HCT116 (cell line): ENCODE measurements at regions not wholly inside any gene's neighbourhood (a gene's known extent, or its start where the extent isn't known, plus 50 kb on each side); places are given as distances from the start of the nearest gene placed in this dataset.

ENCODE experiments used
- ATF3 ChIP-seq: IDR thresholded peaks from 2 replicates; pipeline ENCODE4 v1.6.1; 2012
- CTCF ChIP-seq, 3 experiments: fragments of 200-600 bp in 1 of 3; sonication (generic) in 1 of 3; IDR thresholded peaks in 2 of 3; conservative IDR thresholded peaks in 1 of 3; 2 replicates each; pipeline ENCODE4 v1.5.1; 2012 to 2017; ENCODE audit warnings: low read depth in 2 of 3, low read length in 2 of 3, antibody characterized with exemption in 1 of 3, borderline replicate concordance in 1 of 3, control low read depth in 1 of 3, mild to moderate bottlenecking in 1 of 3, mixed read lengths in 1 of 3, mixed run types in 1 of 3, moderate library complexity in 1 of 3; ENCODE audit not compliant: insufficient read depth in 1 of 3
- EZH2 ChIP-seq: fragments of 200-600 bp; sonication (generic); IDR thresholded peaks from 2 replicates; pipeline ENCODE4 v1.6.1; 2017; ENCODE audit warnings: antibody characterized with exemption, mixed run types
- EZH2phosphoT487 ChIP-seq: fragments of 200-600 bp; IDR thresholded peaks from 2 replicates; pipeline ENCODE4 v1.6.1; 2018; ENCODE audit warnings: antibody characterized with exemption, borderline replicate concordance
- MAX ChIP-seq: IDR thresholded peaks from 2 replicates; pipeline ENCODE4 v1.6.1; 2012
- POLR2A ChIP-seq: IDR thresholded peaks from 2 replicates; pipeline ENCODE4 v1.7.0; 2011; ENCODE audit warnings: borderline replicate concordance; ENCODE audit not compliant: insufficient read depth, insufficient read length; ENCODE audit errors: extremely low read depth
- POLR2AphosphoS5 ChIP-seq: IDR thresholded peaks from 2 replicates; pipeline ENCODE4 v1.6.1; 2011; ENCODE audit warnings: mild to moderate bottlenecking, low read depth, low read length, moderate library complexity
- RAD21 ChIP-seq: IDR thresholded peaks from 2 replicates; pipeline ENCODE4 v1.6.1; 2012; ENCODE audit warnings: low read depth, mild to moderate bottlenecking
- REST ChIP-seq: IDR thresholded peaks from 2 replicates; pipeline ENCODE4 v1.6.1; 2012; ENCODE audit warnings: low read depth
- SP1 ChIP-seq: IDR thresholded peaks from 2 replicates; pipeline ENCODE4 v1.6.1; 2012; ENCODE audit warnings: low read depth
- TCF7L2 ChIP-seq: IDR thresholded peaks from 2 replicates; pipeline ENCODE4 v1.7.0; 2011; ENCODE audit warnings: borderline replicate concordance, inconsistent platforms; ENCODE audit not compliant: insufficient read depth, insufficient read length; ENCODE audit errors: extremely low read depth
- ZNF274 ChIP-seq: fragments of 200-500 bp; sonication (Bioruptor generic); IDR thresholded peaks from 2 replicates; pipeline ENCODE4 v1.6.1; 2014; ENCODE audit warnings: mild to moderate bottlenecking, low read depth, low read length, inconsistent platforms

- no peak for TF ChIP-seq CTCF (IDR thresholded peaks at IDR 0.05 in 2 of 3, conservative IDR thresholded peaks at IDR 0.05 in 1 of 3; ENCODE audit: borderline replicate concordance in 1 of 3, insufficient read depth in 1 of 3, low read depth in 2 of 3, low read length in 2 of 3)
- TF ChIP-seq REST, result no peak
- TF ChIP-seq EZH2, result no peak
- TF ChIP-seq POLR2A, result no peak
- no peak for TF ChIP-seq TCF7L2
- TF ChIP-seq SP1, result no peak
- TF ChIP-seq ZNF274, result no peak
- no peak for TF ChIP-seq POLR2AphosphoS5
- TF ChIP-seq EZH2phosphoT487, result no peak
- TF ChIP-seq RAD21, result no peak
- TF ChIP-seq ATF3, result no peak
- no peak for TF ChIP-seq MAX
Observed at GRCh38 chr14:54229136-54229535, 167.7 kb upstream of the CDKN3 start.
